Fibroblast of skin of right quadriceps (primary cell): ENCODE measurements at regions not wholly inside any gene's neighbourhood (a gene's known extent, or its start where the extent isn't known, plus 50 kb on each side); places are given as distances from the start of the nearest gene placed in this dataset.
A peak's percentile ranks its signal among the peaks of the same experiment; 100 is the strongest.
"Not testable (repeated sequence)": the region's sequence is repeated elsewhere in the genome, so short reads cannot be mapped to it uniquely, and the experiment has no call there.

Experiments
- DNase-seq: peaks from one replicate; pipeline ENCODE4 v3.0.0-alpha.2; 2013

- peak; percentile 92 for DNase-seq
These were observed 180.8 kb upstream of the CACNA2D1 start for GRCh38 chr7:82624337-82624736.

GRCh38 chr7:82623812-82624211, 180.2 kb upstream of the CACNA2D1 start:
- DNase-seq = peak; percentile 31

GRCh38 chr7:82617156-82617555, 173.6 kb upstream of the CACNA2D1 start:
- DNase-seq = no peak

- DNase-seq = no peak
These were observed 172.6 kb upstream of the CACNA2D1 start for GRCh38 chr7:82616059-82616728.

- no peak for DNase-seq
These were observed 171.9 kb upstream of the CACNA2D1 start for GRCh38 chr7:82615527-82615926.

GRCh38 chr7:82609746-82610145, 166.2 kb upstream of the CACNA2D1 start:
- DNase-seq = peak; percentile 3

- DNase-seq = peak; percentile 27
These were observed 161.8 kb upstream of the CACNA2D1 start for GRCh38 chr7:82605247-82605864.

GRCh38 chr7:82602066-82602465, 158.5 kb upstream of the CACNA2D1 start:
- DNase-seq = no peak

GRCh38 chr7:82600531-82600930, 157.0 kb upstream of the CACNA2D1 start:
- no peak for DNase-seq

- no peak for DNase-seq
These were observed 156.3 kb upstream of the CACNA2D1 start for GRCh38 chr7:82599895-82600294.

- peak; percentile 43 for DNase-seq
These were observed 155.4 kb upstream of the CACNA2D1 start for GRCh38 chr7:82598958-82599357.

- not testable (repeated sequence) for DNase-seq
These were observed 152.2 kb upstream of the CACNA2D1 start for GRCh38 chr7:82595795-82596194.

GRCh38 chr7:82595176-82595575, 151.6 kb upstream of the CACNA2D1 start:
- DNase-seq = no peak

GRCh38 chr7:82594665-82595064, 151.1 kb upstream of the CACNA2D1 start:
- no peak for DNase-seq

GRCh38 chr7:82593780-82594179, 150.2 kb upstream of the CACNA2D1 start:
- DNase-seq = no peak

GRCh38 chr7:82592416-82592815, 148.8 kb upstream of the CACNA2D1 start:
- DNase-seq = no peak

- no peak for DNase-seq
These were observed 135.5 kb upstream of the CACNA2D1 start for GRCh38 chr7:82579047-82579446.

- DNase-seq = peak; percentile 11
These were observed 134.9 kb upstream of the CACNA2D1 start for GRCh38 chr7:82578430-82578829.

GRCh38 chr7:82572195-82572880, 128.8 kb upstream of the CACNA2D1 start:
- DNase-seq = peak; percentile 81

- not testable (repeated sequence) for DNase-seq
These were observed 127.5 kb upstream of the CACNA2D1 start for GRCh38 chr7:82571047-82571446.

- no peak for DNase-seq
These were observed 124.3 kb upstream of the CACNA2D1 start for GRCh38 chr7:82567841-82568240.

- DNase-seq = no peak
These were observed 123.8 kb upstream of the CACNA2D1 start for GRCh38 chr7:82567356-82567755.

GRCh38 chr7:82566752-82567151, 123.2 kb upstream of the CACNA2D1 start:
- no peak for DNase-seq

GRCh38 chr7:82562716-82563404, 119.3 kb upstream of the CACNA2D1 start:
- peak; percentile 74 for DNase-seq
